ENCODE measurements at regions not wholly inside any gene's neighbourhood (a gene's known extent, or its start where the extent isn't known, plus 50 kb on each side); places are given as distances from the start of the nearest gene placed in this dataset.

- H3K4me2 ChIP-seq (ENCODE audit: low read length): no peak overlapping the region
- no peak for TF ChIP-seq CTCF (conservative IDR thresholded peaks at IDR 0.05; ENCODE audit: low read length)
- TF ChIP-seq EZH2phosphoT487 (IDR thresholded peaks at IDR 0.05; ENCODE audit: borderline replicate concordance, low read depth, low read length): no peak
- intact Hi-C loops (cut with micrococcal nuclease; ENCODE audit: unreplicated experiment): no loop called here
- H3K27ac ChIP-seq (ENCODE audit: low read depth, low read length, poor library complexity, severe bottlenecking): no peak overlapping the region
- H3K4me3 ChIP-seq (ENCODE audit: low read depth, low read length, poor library complexity, severe bottlenecking): no peak overlapping the region
- POLR2A ChIA-PET: interaction anchor here (0.5 to 1.5 kb wide), 4 partner anchors 11 to 73 kb away, joined by 3 to 5 read pairs (median 3); no protein-coding TSS in a partner anchor
- H3K79me2 ChIP-seq (ENCODE audit: insufficient read depth, low read depth, low read length): no peaks in the 10 kb centered on the region
- H3K4me1 ChIP-seq (ENCODE audit: insufficient read depth, low read length, poor library complexity, severe bottlenecking): peaks cover 11% of the 10 kb centered on the region
- no peak overlapping the region for H2AFZ ChIP-seq (ENCODE audit: low read length)
- CTCF ChIA-PET (ENCODE audit: unreplicated experiment): no interaction called here
- H3K9me3 ChIP-seq (ENCODE audit: low read length): no peaks in the 10 kb centered on the region
- no peaks in the 10 kb centered on the region for H4K20me1 ChIP-seq (ENCODE audit: insufficient read depth, low read length)
- no TSS peak for BruUV-seq (replicated peaks)
- no peak for DNase-seq (ENCODE audit: low spot score)
- no peaks in the 10 kb centered on the region for H3K36me3 ChIP-seq (ENCODE audit: insufficient read depth, low read length)
- H3K9me2 ChIP-seq (ENCODE audit: insufficient read depth, low read length): no peaks in the 10 kb centered on the region
Observed at GRCh38 chr15:45763170-45763869, 128.5 kb downstream of the SQOR start.

GRCh38 chr15:45773149-45773548 is 138.3 kb downstream of the SQOR start:
- Histone ChIP-seq H4K20me1 (ENCODE audit: insufficient read depth, low read length) (no peaks in the 10 kb centered on the region), H3K9me3 (ENCODE audit: low read length) (peaks cover 20% of the 10 kb centered on the region; the same call in 1 of the 2 replicates), H3K4me1 (ENCODE audit: insufficient read depth, low read length, poor library complexity, severe bottlenecking) (peaks cover 31% of the 10 kb centered on the region), H2AFZ (ENCODE audit: low read length) (peak overlapping the region; percentile 38), H3K4me3 (ENCODE audit: low read depth, low read length, poor library complexity, severe bottlenecking) (no peak overlapping the region), H3K4me2 (ENCODE audit: low read length) (no peak overlapping the region), H3K79me2 (ENCODE audit: insufficient read depth, low read depth, low read length) (no peaks in the 10 kb centered on the region), H3K27ac (ENCODE audit: low read depth, low read length, poor library complexity, severe bottlenecking) (no peak overlapping the region), H3K36me3 (ENCODE audit: insufficient read depth, low read length) (no peaks in the 10 kb centered on the region), H3K9me2 (ENCODE audit: insufficient read depth, low read length) (no peaks in the 10 kb centered on the region)
- BruUV-seq (replicated peaks): no TSS peak
- POLR2A ChIA-PET: no interaction called here
- no peak for DNase-seq (ENCODE audit: low spot score)
- intact Hi-C loops (cut with micrococcal nuclease; ENCODE audit: unreplicated experiment): no loop called here
- TF ChIP-seq CTCF (conservative IDR thresholded peaks at IDR 0.05; ENCODE audit: low read length): no peak
- no peak for TF ChIP-seq EZH2phosphoT487 (IDR thresholded peaks at IDR 0.05; ENCODE audit: borderline replicate concordance, low read depth, low read length)
- CTCF ChIA-PET (ENCODE audit: unreplicated experiment): no interaction called here

GRCh38 chr15:45776772-45777171 is 141.9 kb downstream of the SQOR start:
- peaks cover 26% of the 10 kb centered on the region for H3K9me3 ChIP-seq (ENCODE audit: low read length)
- intact Hi-C loops (cut with micrococcal nuclease; ENCODE audit: unreplicated experiment): no loop called here
- H3K4me2 ChIP-seq (ENCODE audit: low read length): peak overlapping the region; percentile 76
- H4K20me1 ChIP-seq (ENCODE audit: insufficient read depth, low read length): no peaks in the 10 kb centered on the region
- no peak overlapping the region for H3K4me3 ChIP-seq (ENCODE audit: low read depth, low read length, poor library complexity, severe bottlenecking)
- H3K36me3 ChIP-seq (ENCODE audit: insufficient read depth, low read length): no peaks in the 10 kb centered on the region
- no peaks in the 10 kb centered on the region for H3K79me2 ChIP-seq (ENCODE audit: insufficient read depth, low read depth, low read length)
- H3K4me1 ChIP-seq (ENCODE audit: insufficient read depth, low read length, poor library complexity, severe bottlenecking): peaks cover 66% of the 10 kb centered on the region
- H3K27ac ChIP-seq (ENCODE audit: low read depth, low read length, poor library complexity, severe bottlenecking): peak overlapping the region; percentile 97
- DNase-seq (ENCODE audit: low spot score): peak; percentile 62
- BruUV-seq (replicated peaks): no TSS peak
- H3K9me2 ChIP-seq (ENCODE audit: insufficient read depth, low read length): no peaks in the 10 kb centered on the region
- POLR2A ChIA-PET: interaction anchor here (0.6 to 3.9 kb wide), 8 partner anchors 10 to 173 kb away, joined by 3 to 35 read pairs (median 5); no protein-coding TSS in a partner anchor
- no peak for TF ChIP-seq EZH2phosphoT487 (IDR thresholded peaks at IDR 0.05; ENCODE audit: borderline replicate concordance, low read depth, low read length)
- TF ChIP-seq CTCF (conservative IDR thresholded peaks at IDR 0.05; ENCODE audit: low read length): no peak
- CTCF ChIA-PET (ENCODE audit: unreplicated experiment): interaction anchor here (0.8 kb wide), 1 partner anchor 13 kb away, joined by 3 read pairs; no protein-coding TSS in a partner anchor
- peak overlapping the region; percentile 47; the same call in 1 of the 2 replicates for H2AFZ ChIP-seq (ENCODE audit: low read length)

Data from OCI-LY7 (cell line).